K562 (cell line): ENCODE measurements at regions not wholly inside any gene's neighbourhood (a gene's known extent, or its start where the extent isn't known, plus 50 kb on each side); places are given as distances from the start of the nearest gene placed in this dataset.

Source experiments
- ATAC-seq: fragments of 200-7000 bp; cut with Tn5 transposase; 3 replicates; pipeline ENCODE4 v1.9.1; 2020; ENCODE audit warnings: moderate library complexity
- BruUV-seq: library from RNA; stranded (reverse); fragments of 400-500 nt; replicated peaks from 2 replicates; lab custom pipeline; 2021; lab: Mats Ljungman, UMichigan
- CTCF ChIA-PET: fragments of 300-600 bp; formaldehyde crosslinking; extraction: SDS; loops from one replicate; lab custom pipeline; 2021; ENCODE audit warnings: low intra/inter-chr PET ratio; lab: Yijun Ruan, JAX
- POLR2A ChIA-PET: fragments of 300-600, 350-650 bp; sonication (Branson Sonifier 250); formaldehyde crosslinking; extraction: SDS; loops from one replicate; lab custom pipeline; 2021; ENCODE audit warnings: antibody characterized with exemption, inconsistent platforms; lab: Yijun Ruan, JAX
- DNase-seq, 4 experiments: peaks; one replicate each; pipeline versions ENCODE4 v3.0.0 to v3.0.0-alpha.2; 2011 to 2018; ENCODE audit warnings: low spot score in 3 of 4, mixed read lengths in 3 of 4; ENCODE audit errors: extremely low read depth in 1 of 4
- FAIRE-seq: peaks from 2 replicates; lab custom pipeline; 2011; peaks lifted over from hg19 to GRCh38; lab: Jason Lieb, UNC
- H2AFZ ChIP-seq: 2 replicates; pipeline ENCODE4 v1.6.0; 2011; ENCODE audit warnings: low read depth, low read length, control low read depth, inconsistent platforms
- H3K27ac ChIP-seq: fragments of 200-600 bp; 3 replicates; pipeline ENCODE4 v1.8.0; 2011; ENCODE audit warnings: low read depth, mild to moderate bottlenecking, control low read depth, inconsistent platforms, low read length, moderate library complexity, mixed read lengths; ENCODE audit errors: extremely low read depth
- H3K27me3 ChIP-seq, 2 experiments: fragments of 300-600 bp in 1 of 2; 2 replicates in 1 of 2; 3 replicates in 1 of 2; pipeline versions ENCODE4 v1.6.0 to v1.8.0; 2011; ENCODE audit warnings: inconsistent platforms in 2 of 2, low read length in 2 of 2, mild to moderate bottlenecking in 1 of 2, mixed read lengths in 1 of 2, moderate library complexity in 1 of 2; ENCODE audit not compliant: control insufficient read depth in 2 of 2, insufficient read depth in 2 of 2
- H3K36me3 ChIP-seq: fragments of 300-600 bp; 3 replicates; pipeline ENCODE4 v1.8.0; 2011; ENCODE audit warnings: mild to moderate bottlenecking, low read length, inconsistent platforms; ENCODE audit not compliant: control insufficient read depth, insufficient read depth
- H3K4me1 ChIP-seq, 2 experiments: fragments of 200-600 bp in 1 of 2; replicated peaks in 1 of 2; 2 replicates in 1 of 2; 3 replicates in 1 of 2; pipeline versions ENCODE4 v1.5.1 to v1.8.0; 2011; ENCODE audit warnings: inconsistent platforms in 2 of 2, low read length in 2 of 2, mild to moderate bottlenecking in 1 of 2, mixed read lengths in 1 of 2, moderate library complexity in 1 of 2; ENCODE audit not compliant: control insufficient read depth in 2 of 2, insufficient read depth in 2 of 2
- H3K4me2 ChIP-seq: 2 replicates; pipeline ENCODE4 v1.6.1; 2011; ENCODE audit warnings: low read length, control low read depth, inconsistent platforms, mixed read lengths; ENCODE audit not compliant: insufficient read depth
- H3K4me3 ChIP-seq: fragments of 200-600 bp; sonication (generic), shearing (Covaris generic); 2 replicates; pipeline ENCODE4 v1.5.1; 2016; ENCODE audit warnings: control low read depth, inconsistent platforms
- H3K79me2 ChIP-seq: fragments of 200-600 bp; 3 replicates; pipeline ENCODE4 v1.8.0; 2011; ENCODE audit warnings: low read length, inconsistent platforms; ENCODE audit not compliant: control insufficient read depth, insufficient read depth
- H3K9ac ChIP-seq, 2 experiments: 2 replicates each; pipeline versions ENCODE4 v1.6.0 to v1.6.1; 2011; ENCODE audit warnings: low read depth in 2 of 2, low read length in 2 of 2, control low read depth in 1 of 2, inconsistent platforms in 1 of 2, mild to moderate bottlenecking in 1 of 2, mixed read lengths in 1 of 2; ENCODE audit not compliant: insufficient read depth in 1 of 2
- H3K9me1 ChIP-seq: one replicate; pipeline ENCODE4 v1.6.0; 2011; ENCODE audit warnings: inconsistent platforms, mild to moderate bottlenecking, low read length, moderate library complexity; ENCODE audit not compliant: control insufficient read depth, insufficient read depth
- H3K9me3 ChIP-seq: replicated peaks from 2 replicates; pipeline ENCODE4 v1.5.1; 2011; ENCODE audit warnings: low read depth, low read length, inconsistent platforms; ENCODE audit not compliant: control insufficient read depth, insufficient read depth
- H4K20me1 ChIP-seq: replicated peaks from 2 replicates; pipeline ENCODE4 v1.6.1; 2011; ENCODE audit warnings: low read length, inconsistent platforms, mixed read lengths; ENCODE audit not compliant: control insufficient read depth, insufficient read depth
- CEBPB ChIP-seq: fragments of 450-650 bp; IDR thresholded peaks from 2 replicates; pipeline ENCODE4 v1.6.1; 2016; ENCODE audit warnings: missing genetic modification characterization, missing compliant biosample characterization
- CGGBP1 ChIP-seq: fragments of 250-450 bp; sonication (Bioruptor Pico); IDR thresholded peaks from 2 replicates; pipeline ENCODE4 v1.9.0; 2021; ENCODE audit warnings: mild to moderate bottlenecking
- FOXP1 ChIP-seq: sonication (generic); formaldehyde crosslinking; IDR thresholded peaks from 2 replicates; pipeline ENCODE4 v1.8.0; 2022; ENCODE audit warnings: mild to moderate bottlenecking, missing genetic modification reagents
- GATA2 ChIP-seq: sonication (generic); formaldehyde crosslinking; IDR thresholded peaks from 2 replicates; pipeline ENCODE4 v1.4.0; 2020; ENCODE audit warnings: mild to moderate bottlenecking, missing genetic modification reagents
- NFIC ChIP-seq: fragments of 450-650 bp; IDR thresholded peaks from 2 replicates; pipeline ENCODE4 v1.6.1; 2017; ENCODE audit warnings: mild to moderate bottlenecking, inconsistent platforms
- NR1H2 ChIP-seq: sonication (generic); formaldehyde crosslinking; IDR thresholded peaks from 2 replicates; pipeline ENCODE4 v1.4.0; 2020; ENCODE audit warnings: mild to moderate bottlenecking, missing genetic modification reagents
- NR2C2 ChIP-seq, 2 experiments: fragments of 200-800 bp in 1 of 2; sonication (Bioruptor generic) in 1 of 2; sonication (generic) in 1 of 2; formaldehyde crosslinking in 1 of 2; IDR thresholded peaks; 2 replicates each; pipeline versions ENCODE4 v1.6.1 to v1.8.0; 2016 to 2022; ENCODE audit warnings: mild to moderate bottlenecking in 1 of 2, missing compliant biosample characterization in 1 of 2, missing genetic modification characterization in 1 of 2, missing genetic modification reagents in 1 of 2
- SETDB1 ChIP-seq: IDR thresholded peaks from one replicate; pipeline ENCODE4 v1.6.1; 2012; ENCODE audit warnings: low read length, control low read depth, inconsistent platforms
- SIRT6 ChIP-seq: IDR thresholded peaks from one replicate; pipeline ENCODE4 v1.6.1; 2012; ENCODE audit warnings: low read depth, mild to moderate bottlenecking, control low read depth, inconsistent platforms, low read length, moderate library complexity
- YY1 ChIP-seq, 3 experiments: IDR thresholded peaks; 2 replicates each; pipeline ENCODE4 v1.6.1; 2011; ENCODE audit warnings: low read length in 2 of 3, mild to moderate bottlenecking in 2 of 3, moderate library complexity in 2 of 3, borderline replicate concordance in 1 of 3, control low read depth in 1 of 3, low read depth in 1 of 3; ENCODE audit not compliant: insufficient read depth in 3 of 3, insufficient replicate concordance in 2 of 3, control insufficient read depth in 1 of 3, insufficient read length in 1 of 3; ENCODE audit errors: extremely low read depth in 1 of 3
- ZBED1 ChIP-seq: IDR thresholded peaks from 2 replicates; pipeline ENCODE4 v1.6.1; 2014
- ZNF24 ChIP-seq: fragments of 450-650 bp; IDR thresholded peaks from 2 replicates; pipeline ENCODE4 v1.6.1; 2016
- ZNF347 ChIP-seq: fragments of 450-650 bp; formaldehyde crosslinking; IDR thresholded peaks from 2 replicates; pipeline ENCODE4 v1.4.0; 2020; ENCODE audit warnings: low read depth, mild to moderate bottlenecking, moderate library complexity
- ZNF507 ChIP-seq: conservative IDR thresholded peaks from 2 replicates; pipeline ENCODE4 v1.6.1; 2017; ENCODE audit warnings: missing genetic modification characterization, missing compliant biosample characterization
- ZNF589 ChIP-seq: fragments of 200-800 bp; sonication (Bioruptor generic); IDR thresholded peaks from 2 replicates; pipeline ENCODE4 v1.6.1; 2016; ENCODE audit warnings: low read depth, missing genetic modification characterization, missing compliant biosample characterization
- WGBS: fragments of 100-300 bp; shearing (Covaris generic); methylation state at CpG from one replicate; pipeline ENCODE4 v1.1.6; 2016; ENCODE audit warnings: low coverage, mixed read lengths; ENCODE audit not compliant: insufficient coverage; ENCODE audit errors: missing lambda C conversion rate; 5-methylcytosine and 5-hydroxymethylcytosine counted together
- in situ Hi-C: fragments of 300-500 bp; cut with MboI; formaldehyde crosslinking; loops from 4 replicates; pipeline ENCODE4 v1.15.0; 2018; ENCODE audit warnings: inconsistent platforms, mixed read lengths
- intact Hi-C: fragments of 100-400 bp; cut with micrococcal nuclease; formaldehyde crosslinking; loops from 2 replicates; pipeline ENCODE4 v1.14.2; 2022
- TF ChIP-seq, protein P1 (sequence below): fragments of 450-650 bp; IDR thresholded peaks from 2 replicates; pipeline ENCODE4 v1.6.1; 2016; ENCODE audit warnings: low read depth

DNA sequence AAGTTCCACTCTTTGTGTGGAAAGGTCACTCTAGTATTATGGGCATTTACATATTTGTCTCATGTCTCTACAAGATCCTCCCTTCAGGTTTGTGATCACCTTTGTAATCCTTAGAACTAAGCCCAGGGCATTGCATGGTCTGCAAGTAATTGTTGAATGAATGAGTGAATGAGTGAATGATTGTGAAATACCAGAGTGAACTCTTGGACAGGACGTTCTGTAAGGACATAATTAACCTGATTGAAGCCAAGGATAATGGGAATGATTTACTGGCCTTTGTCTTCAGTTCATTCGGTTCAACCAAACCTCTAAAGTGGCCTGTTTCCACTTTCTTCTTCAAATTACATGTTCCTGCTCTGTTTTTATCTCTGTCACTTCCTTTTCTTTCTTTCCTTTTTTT, 83.0 kb upstream of the TSPAN2 start:
- 0% methylated on average over 2 of the region's 2 CpGs for WGBS
- H3K9ac ChIP-seq, result no peak overlapping the region
- H3K36me3 ChIP-seq, result no peaks in the 10 kb centered on the region
- intact Hi-C loops, result no loop called here
- H3K9me3 ChIP-seq, result no peaks in the 10 kb centered on the region
- H3K4me1 ChIP-seq, result no peaks in the 10 kb centered on the region
- CTCF ChIA-PET, result no interaction called here
- no peaks in the 10 kb centered on the region for H3K9me1 ChIP-seq
- H3K27ac ChIP-seq, result no peak overlapping the region
- no peak overlapping the region for H3K4me3 ChIP-seq
- no peaks in the 10 kb centered on the region for H3K79me2 ChIP-seq
- H3K27me3 ChIP-seq, result no peaks in the 10 kb centered on the region
- no peak for DNase-seq
- no peak overlapping the region for H3K4me2 ChIP-seq
- POLR2A ChIA-PET, result no interaction called here
- no TSS peak for BruUV-seq
- no peak for ATAC-seq
- no peaks in the 10 kb centered on the region for H4K20me1 ChIP-seq
- in situ Hi-C loops, result no loop called here
- FAIRE-seq, result no peak
- H2AFZ ChIP-seq, result no peak overlapping the region
- 0 out of 2 replicates have a peak, but pooled peaks have one; percentile 20 for TF ChIP-seq ZNF24
- TF ChIP-seq ZBED1, result no peak
- peak; percentile 53 for TF ChIP-seq CEBPB (tag)
- no peak for TF ChIP-seq YY1 (IDR thresholded peaks at IDR 0.05; ENCODE audit: borderline replicate concordance in 1 of 3, control insufficient read depth in 1 of 3, extremely low read depth in 1 of 3, insufficient read depth in 3 of 3, insufficient read length in 1 of 3, insufficient replicate concordance in 2 of 3, low read depth in 1 of 3, low read length in 2 of 3)
- no peak for TF ChIP-seq ZNF507
- TF ChIP-seq, protein P1, sequence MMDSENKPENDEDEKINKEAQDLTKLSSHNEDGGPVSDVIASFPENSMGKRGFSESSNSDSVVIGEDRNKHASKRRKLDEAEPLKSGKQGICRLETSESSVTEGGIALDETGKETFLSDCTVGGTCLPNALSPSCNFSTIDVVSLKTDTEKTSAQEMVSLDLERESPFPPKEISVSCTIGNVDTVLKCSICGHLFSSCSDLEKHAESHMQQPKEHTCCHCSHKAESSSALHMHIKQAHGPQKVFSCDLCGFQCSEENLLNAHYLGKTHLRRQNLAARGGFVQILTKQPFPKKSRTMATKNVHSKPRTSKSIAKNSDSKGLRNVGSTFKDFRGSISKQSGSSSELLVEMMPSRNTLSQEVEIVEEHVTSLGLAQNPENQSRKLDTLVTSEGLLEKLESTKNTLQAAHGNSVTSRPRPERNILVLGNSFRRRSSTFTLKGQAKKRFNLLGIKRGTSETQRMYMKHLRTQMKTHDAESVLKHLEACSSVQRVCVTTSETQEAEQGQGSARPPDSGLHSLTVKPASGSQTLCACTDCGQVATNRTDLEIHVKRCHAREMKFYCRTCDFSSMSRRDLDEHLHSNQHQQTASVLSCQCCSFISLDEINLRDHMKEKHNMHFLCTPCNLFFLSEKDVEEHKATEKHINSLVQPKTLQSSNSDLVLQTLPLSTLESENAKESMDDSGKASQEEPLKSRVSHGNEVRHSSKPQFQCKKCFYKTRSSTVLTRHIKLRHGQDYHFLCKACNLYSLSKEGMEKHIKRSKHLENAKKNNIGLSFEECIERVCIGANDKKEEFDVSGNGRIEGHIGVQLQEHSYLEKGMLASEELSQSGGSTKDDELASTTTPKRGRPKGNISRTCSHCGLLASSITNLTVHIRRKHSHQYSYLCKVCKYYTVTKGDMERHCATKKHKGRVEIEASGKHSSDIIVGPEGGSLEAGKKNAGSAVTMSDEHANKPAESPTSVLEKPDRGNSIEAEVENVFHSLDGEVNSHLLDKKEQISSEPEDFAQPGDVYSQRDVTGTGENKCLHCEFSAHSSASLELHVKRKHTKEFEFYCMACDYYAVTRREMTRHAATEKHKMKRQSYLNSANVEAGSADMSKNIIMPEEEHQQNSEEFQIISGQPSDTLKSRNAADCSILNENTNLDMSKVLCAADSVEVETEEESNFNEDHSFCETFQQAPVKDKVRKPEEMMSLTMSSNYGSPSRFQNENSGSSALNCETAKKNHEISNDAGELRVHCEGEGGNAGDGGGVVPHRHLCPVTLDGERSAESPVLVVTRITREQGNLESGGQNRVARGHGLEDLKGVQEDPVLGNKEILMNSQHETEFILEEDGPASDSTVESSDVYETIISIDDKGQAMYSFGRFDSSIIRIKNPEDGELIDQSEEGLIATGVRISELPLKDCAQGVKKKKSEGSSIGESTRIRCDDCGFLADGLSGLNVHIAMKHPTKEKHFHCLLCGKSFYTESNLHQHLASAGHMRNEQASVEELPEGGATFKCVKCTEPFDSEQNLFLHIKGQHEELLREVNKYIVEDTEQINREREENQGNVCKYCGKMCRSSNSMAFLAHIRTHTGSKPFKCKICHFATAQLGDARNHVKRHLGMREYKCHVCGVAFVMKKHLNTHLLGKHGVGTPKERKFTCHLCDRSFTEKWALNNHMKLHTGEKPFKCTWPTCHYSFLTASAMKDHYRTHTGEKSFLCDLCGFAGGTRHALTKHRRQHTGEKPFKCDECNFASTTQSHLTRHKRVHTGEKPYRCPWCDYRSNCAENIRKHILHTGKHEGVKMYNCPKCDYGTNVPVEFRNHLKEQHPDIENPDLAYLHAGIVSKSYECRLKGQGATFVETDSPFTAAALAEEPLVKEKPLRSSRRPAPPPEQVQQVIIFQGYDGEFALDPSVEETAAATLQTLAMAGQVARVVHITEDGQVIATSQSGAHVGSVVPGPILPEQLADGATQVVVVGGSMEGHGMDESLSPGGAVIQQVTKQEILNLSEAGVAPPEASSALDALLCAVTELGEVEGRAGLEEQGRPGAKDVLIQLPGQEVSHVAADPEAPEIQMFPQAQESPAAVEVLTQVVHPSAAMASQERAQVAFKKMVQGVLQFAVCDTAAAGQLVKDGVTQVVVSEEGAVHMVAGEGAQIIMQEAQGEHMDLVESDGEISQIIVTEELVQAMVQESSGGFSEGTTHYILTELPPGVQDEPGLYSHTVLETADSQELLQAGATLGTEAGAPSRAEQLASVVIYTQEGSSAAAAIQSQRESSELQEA, result no peak
- TF ChIP-seq NR1H2 (CRISPR knock-in tag), result no peak
- no peak for TF ChIP-seq FOXP1 (CRISPR knock-in tag)
- TF ChIP-seq ZNF589 (CRISPR knock-in tag), result no peak
- TF ChIP-seq SETDB1, result no peak
- no peak for TF ChIP-seq NFIC
- TF ChIP-seq ZNF347 (CRISPR knock-in tag), result no peak
- TF ChIP-seq GATA2 (CRISPR knock-in tag), result no peak
- TF ChIP-seq NR2C2 (CRISPR knock-in tag; IDR thresholded peaks at IDR 0.05), result no peak
- TF ChIP-seq NR2C2 (tag; IDR thresholded peaks at IDR 0.05), result no peak
- TF ChIP-seq CGGBP1 (CRISPR knock-in tag), result no peak
- TF ChIP-seq SIRT6, result no peak
